SH-SY5Y (cell line): ENCODE measurements at regions not wholly inside any gene's neighbourhood (a gene's known extent, or its start where the extent isn't known, plus 50 kb on each side); places are given as distances from the start of the nearest gene placed in this dataset.

Source experiments
- GATA2 ChIP-seq: IDR thresholded peaks from 2 replicates; pipeline ENCODE4 v1.6.1; 2011; ENCODE audit warnings: mild to moderate bottlenecking, low read depth, low read length
- GATA3 ChIP-seq: IDR thresholded peaks from 2 replicates; pipeline ENCODE4 v1.6.1; 2011; ENCODE audit warnings: low read depth, mild to moderate bottlenecking, low read length, moderate library complexity

- TF ChIP-seq GATA2 (no peak), GATA3 (no peak)
These were observed 97.8 kb upstream of the SLC30A5 start for GRCh38 chr5:68995845-68996545.
